Left lobe of liver (tissue), 2 donors: ENCODE measurements at regions not wholly inside any gene's neighbourhood (a gene's known extent, or its start where the extent isn't known, plus 50 kb on each side); places are given as distances from the start of the nearest gene placed in this dataset.

Source experiments
- ATAC-seq: fragments of 200-7000 bp; cut with Tn5 transposase; one replicate; pipeline ENCODE4 v1.9.1; 2020; ENCODE audit warnings: mild to moderate bottlenecking, moderate library complexity
- DNase-seq: peaks from one replicate; pipeline ENCODE4 v3.0.0-alpha.2; 2020; ENCODE audit warnings: low spot score
- donor health status: DM: no; HTN: no; CAD: no; lungs with moderate emphysema.
- donor health status: DM: no; HTN: yes; CAD: no.

DNA sequence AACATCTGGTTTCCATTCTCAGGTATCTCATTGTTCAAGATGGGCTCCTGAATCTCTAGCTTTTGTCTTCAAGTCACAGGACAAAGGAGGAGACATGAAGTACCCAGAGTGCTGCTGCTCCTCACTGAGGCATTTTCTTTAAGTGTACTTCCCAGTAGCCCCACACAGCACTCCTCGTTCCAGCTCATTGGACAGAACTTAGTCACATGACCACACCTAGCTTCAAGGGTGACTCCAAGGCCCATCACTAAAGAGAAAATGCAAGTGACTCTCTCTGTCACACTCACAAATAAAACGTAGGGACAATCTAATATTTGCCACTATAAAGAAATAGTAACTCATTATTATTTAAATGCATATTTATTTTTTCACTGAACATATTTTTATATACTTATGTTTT lies 58.3 kb upstream of the NEUROD6 start:
- no peak for ATAC-seq
- DNase-seq, result no peak

DNA sequence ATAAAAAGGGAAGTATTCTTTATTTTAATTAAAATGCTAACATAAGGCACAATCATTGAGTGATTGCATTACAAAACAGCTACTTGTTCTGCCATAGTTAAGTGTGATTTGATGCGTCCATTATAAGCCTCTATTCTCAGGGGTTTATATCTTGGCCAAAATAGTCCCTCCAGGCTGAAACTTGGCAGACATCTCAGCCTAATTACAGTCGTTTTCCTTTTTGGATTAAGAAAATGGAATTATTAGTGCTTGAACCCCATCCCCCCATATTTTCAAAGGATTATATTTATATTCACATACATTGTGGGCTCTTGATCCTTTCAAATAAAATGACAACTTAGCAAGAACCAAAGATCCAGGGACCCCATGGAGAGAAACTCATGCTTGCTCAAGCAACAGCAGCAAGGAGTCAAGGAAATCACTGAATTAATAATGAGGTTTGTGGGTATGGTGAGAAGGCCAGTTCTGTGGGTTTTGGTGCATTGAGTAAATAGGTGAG lies 66.7 kb upstream of the NEUROD6 start:
- no peak for ATAC-seq

DNA sequence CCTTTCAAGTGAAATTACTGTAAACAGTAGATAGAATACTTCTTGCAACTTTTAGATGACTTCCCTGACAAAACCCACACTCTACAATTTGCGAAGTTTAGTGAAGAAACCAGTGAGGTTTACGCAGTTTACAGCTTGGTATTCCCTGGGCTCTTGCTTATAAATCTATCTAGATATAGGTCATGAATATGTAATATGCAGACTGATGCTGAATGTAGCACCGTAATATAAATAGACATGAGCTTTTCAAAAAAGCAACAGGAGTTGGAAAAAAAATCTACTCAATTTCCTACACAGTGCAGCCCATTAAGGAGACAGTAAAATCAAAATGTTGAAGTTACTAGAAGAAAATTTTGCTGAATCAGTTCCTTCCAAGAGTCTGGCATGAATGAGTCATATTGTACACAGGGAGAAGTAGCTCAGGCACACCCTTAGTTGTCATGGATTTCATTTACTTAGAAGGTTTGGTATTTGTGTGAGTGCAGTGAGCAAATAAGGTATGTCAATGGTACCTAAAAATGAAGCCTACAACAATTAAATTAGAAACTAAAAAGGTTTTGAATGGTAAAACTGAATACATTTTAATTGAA lies 67.7 kb upstream of the NEUROD6 start:
- peak; percentile 13 for ATAC-seq
- DNase-seq, result no peak

More for the DNA sequence above, 66.7 kb upstream of the NEUROD6 start:
- no peak for DNase-seq

- DNase-seq, result no peak
Observed at GRCh38 chr7:31410265-31410664, 69.7 kb upstream of the NEUROD6 start.

GRCh38 chr7:31411416-31411815 lies 70.9 kb upstream of the NEUROD6 start:
- ATAC-seq (no peak), DNase-seq (no peak)

More at GRCh38 chr7:31410265-31410664, 69.7 kb upstream of the NEUROD6 start:
- no peak for ATAC-seq

DNA sequence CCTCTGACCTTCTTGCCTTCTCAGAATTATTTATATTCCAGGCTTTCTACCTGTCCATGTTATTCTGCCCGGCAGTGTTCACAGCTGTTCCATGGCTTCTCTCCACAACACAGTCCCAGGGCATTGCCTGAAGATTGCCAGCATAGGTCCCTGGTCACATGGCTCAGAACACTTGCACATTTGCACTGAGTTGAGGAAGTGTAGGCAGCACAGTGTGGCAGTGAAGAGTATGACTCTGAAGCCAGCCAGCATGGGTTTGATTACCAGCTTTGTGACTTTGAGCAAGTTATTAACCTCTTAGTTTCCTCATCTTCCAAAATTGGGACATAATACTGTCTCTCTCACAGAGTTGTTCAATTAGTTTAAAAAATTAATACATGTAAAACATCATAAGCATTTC lies 73.2 kb upstream of the NEUROD6 start:
- no peak for DNase-seq
- ATAC-seq, result no peak

GRCh38 chr7:31416381-31416870 lies 75.9 kb upstream of the NEUROD6 start:
- ATAC-seq, result no peak
- no peak for DNase-seq

GRCh38 chr7:31418928-31419327 lies 78.4 kb upstream of the NEUROD6 start:
- DNase-seq (no peak), ATAC-seq (no peak)

DNA sequence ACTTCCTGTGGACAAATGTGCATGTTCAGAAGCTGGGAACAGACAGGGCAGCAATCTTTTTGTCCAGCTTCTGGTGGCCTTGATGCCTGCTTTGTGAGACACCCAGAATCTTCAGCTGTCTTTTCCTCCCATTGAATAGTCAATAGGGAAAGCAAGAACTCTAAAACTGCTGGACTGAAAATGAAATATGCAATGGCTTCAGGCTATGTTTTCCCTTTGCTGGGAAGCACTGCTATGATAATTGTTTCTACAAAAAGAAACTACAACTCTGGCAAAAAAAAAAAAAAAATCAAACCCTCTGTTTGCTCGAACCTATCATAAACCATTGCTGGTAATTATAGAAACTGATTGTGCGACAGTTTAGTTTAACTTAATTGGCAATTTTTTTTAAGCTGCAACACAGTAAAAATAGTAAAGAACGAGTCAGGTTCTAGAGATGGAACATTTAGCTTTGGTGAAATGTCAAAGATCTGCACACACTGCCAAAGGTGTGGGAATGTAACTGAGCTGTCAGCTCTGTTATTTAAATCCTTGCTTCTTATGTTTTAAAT lies 79.1 kb upstream of the NEUROD6 start:
- DNase-seq (no peak), ATAC-seq (no peak)

- DNase-seq (no peak), ATAC-seq (no peak)
Observed at GRCh38 chr7:31420948-31421347, 80.4 kb upstream of the NEUROD6 start.

DNA sequence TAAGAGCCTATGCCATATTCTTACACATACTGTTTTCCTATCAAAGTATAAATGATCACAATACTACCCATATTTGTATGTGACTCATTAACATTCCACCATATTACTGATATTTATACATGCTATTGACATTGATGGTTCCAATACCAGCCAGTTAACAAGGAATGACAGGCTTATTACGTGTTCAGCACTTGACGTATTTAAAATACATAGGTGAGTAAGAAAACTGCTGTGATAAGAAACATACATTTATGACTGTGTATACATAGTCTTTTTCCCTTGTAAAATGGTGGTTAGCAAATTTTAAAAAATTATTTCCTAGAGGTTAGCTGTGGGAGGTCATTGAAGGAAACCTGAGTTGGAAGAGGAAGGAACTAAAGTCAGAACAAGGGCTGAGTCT lies 81.1 kb upstream of the NEUROD6 start:
- ATAC-seq (no peak), DNase-seq (no peak)

GRCh38 chr7:31423994-31424393 lies 83.5 kb upstream of the NEUROD6 start:
- ATAC-seq (no peak), DNase-seq (no peak)

DNA sequence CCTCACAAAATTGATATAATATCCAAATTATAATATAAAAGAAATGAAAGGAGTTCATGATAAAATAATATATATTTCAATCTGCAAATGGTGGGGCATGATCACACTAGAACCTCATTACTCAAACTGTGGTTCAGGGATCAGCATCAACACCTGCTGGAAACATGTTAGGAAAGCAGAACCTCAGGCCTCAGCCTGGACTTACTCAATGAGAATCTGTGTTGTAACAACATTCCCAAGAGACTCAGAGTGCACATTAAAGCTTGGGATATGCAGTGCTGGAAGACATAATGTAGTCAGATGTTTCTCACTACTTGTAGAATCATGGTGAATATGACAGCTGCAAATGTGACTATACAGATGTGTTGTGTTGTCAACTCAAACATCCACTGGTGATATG lies 81.7 kb upstream of the ITPRID1 start:
- DNase-seq (no peak), ATAC-seq (no peak)

DNA sequence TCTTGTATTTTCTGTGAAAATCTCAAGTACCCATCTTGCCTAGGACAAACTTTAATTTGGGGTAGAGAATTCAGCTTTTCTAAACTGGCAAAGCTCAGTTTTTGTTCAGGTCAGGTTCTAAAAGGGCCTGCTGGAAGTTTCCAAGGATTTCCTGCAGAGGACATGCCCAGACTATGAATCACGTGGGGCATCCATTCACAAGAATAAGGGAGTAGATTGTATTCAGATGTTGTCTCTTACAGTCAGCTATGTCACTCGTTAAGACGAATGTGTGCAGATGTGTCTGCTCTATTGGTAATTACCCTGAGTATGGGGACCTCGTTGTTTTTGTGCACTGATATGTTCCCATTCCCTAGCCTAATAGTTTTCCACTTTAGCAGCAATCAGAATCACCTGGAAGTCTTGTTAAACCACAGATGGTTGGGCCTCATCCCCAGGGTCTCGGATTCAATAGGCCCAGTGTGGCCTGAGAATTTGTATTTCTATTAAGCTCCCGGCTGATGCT lies 81.0 kb upstream of the ITPRID1 start:
- ATAC-seq, result no peak
- DNase-seq, result no peak

DNA sequence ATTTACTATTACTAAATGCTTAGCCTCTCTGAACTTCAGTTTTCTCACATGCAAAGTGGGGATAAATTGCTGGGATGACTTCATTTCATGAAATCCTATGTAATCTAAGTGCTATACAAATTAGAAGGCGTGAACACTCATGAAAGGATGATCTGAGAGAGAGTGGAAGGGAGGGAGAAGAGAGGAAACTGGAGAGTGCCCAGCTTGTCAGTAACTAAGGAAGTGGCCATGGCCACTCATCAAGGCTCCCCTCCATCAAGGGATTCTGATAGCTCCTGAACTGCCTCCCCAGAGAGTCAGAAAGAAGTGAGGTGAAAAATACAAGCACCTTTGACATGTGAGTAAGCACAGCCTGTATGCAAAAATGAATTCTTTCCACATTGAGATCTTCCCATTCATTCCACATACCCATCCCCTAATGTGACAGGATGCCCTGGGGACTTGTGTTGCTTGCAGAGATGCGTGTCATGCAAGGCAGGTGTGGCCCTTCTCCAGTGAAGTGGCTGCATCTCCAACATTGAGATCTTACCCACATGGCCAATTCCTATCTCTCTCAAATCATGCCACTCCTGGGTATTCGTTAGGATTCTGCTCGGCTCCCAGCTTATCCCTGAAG lies 76.5 kb upstream of the ITPRID1 start:
- ATAC-seq (no peak), DNase-seq (no peak)

DNA sequence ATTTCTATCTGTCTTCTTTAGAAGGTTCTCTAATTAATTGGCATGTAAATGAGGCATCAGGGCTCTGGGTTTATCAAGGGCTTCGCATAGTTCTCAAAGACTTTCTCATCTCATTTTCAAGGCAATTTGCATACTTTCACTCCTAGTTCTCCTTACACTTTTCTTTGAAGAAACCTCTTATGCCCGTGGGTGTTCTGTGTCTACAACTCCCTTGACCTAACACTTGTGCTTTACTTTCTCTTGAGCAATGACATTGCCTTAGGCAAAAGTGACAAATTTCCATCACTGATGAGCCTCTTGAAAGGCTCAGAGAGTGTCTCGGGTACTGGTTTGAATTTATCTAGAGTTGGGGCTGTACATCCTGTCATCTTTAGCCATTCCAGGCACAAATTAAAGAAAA lies 74.7 kb upstream of the ITPRID1 start:
- DNase-seq, result no peak
- ATAC-seq, result no peak

- no peak for DNase-seq
- ATAC-seq, result no peak
Observed at GRCh38 chr7:31440511-31440910, 73.4 kb upstream of the ITPRID1 start.

- no peak for DNase-seq
- no peak for ATAC-seq
Observed at GRCh38 chr7:31442626-31443025, 71.3 kb upstream of the ITPRID1 start.

DNA sequence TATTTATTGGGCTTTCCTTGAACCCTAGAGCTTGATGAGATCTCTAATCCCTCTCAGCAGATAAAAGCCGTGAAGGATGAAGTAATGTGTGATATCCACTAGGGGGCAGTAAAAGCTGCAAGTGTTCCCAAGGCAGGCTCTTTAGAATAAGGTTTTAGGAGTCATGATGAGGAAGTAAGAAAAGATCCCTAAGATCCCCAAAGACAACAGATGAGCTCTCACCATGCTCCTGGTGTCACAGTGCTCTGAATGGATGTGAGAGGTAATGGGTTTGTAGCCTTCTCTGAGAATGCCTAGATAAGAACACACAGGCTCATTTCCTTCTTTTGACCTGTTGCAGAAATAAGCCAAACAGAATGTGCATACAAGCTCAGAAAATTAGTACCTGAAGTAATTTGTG lies 70.4 kb upstream of the ITPRID1 start:
- DNase-seq (no peak), ATAC-seq (peak; percentile 95)

DNA sequence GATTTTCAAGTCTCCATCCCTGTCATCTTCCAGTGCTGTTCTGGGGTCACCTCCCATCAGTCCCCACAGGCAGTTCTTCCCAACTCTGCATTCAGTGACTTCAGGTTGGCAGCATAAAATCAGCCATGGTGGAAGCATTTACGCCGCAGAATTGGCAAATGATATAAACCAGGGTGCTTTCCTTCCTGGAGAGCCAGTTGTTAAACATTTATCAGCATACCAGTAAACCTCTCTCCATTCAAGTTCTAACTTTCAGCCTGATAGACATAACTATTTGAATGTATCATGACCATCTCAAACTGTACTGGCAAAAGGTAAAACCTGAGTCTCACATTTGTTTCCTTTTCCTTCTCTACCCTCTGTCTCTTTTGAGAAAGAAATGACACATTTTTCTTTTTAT lies 69.7 kb upstream of the ITPRID1 start:
- DNase-seq (no peak), ATAC-seq (no peak)

DNA sequence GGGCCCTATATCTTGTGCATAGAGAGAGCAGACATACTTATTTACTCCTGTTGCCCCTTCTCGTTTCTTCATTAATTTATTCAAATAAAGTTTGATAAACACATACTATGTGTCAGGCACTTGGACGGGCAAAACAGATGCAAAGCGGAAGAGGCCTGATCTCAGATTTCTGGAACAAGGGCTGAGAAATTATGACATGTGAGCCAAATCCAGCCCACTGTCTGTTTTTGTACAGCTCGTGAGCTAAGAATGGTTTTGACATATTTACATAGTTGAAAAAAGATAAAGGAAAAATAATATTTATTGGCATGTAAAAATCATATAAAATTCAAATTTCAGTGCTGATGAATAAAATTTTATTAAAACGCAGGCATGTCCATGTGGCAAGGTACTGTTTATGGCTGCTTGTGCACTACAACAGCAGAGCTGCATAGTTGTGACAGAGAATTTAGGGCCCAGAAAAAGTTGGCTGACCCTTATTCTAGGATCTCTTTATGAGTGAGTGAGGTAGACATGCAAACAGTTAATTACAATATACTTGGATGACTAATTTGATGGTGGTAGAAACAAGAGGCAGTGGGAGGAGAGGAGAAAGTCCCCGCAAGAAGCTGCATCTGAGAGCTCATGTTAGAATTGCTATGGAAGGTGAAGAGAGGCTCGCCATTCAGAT lies 68.1 kb upstream of the ITPRID1 start:
- ATAC-seq, result no peak
- DNase-seq, result no peak

GRCh38 chr7:31448649-31449048 lies 65.2 kb upstream of the ITPRID1 start:
- DNase-seq (no peak), ATAC-seq (peak; percentile 77)
